Putamen (tissue), 1 donor: ENCODE measurements at regions not wholly inside any gene's neighbourhood (a gene's known extent, or its start where the extent isn't known, plus 50 kb on each side); places are given as distances from the start of the nearest gene placed in this dataset.

Source experiments
- DNase-seq: peaks from one replicate; pipeline ENCODE4 v3.0.0-alpha.2; 2016; ENCODE audit warnings: low spot score

DNA sequence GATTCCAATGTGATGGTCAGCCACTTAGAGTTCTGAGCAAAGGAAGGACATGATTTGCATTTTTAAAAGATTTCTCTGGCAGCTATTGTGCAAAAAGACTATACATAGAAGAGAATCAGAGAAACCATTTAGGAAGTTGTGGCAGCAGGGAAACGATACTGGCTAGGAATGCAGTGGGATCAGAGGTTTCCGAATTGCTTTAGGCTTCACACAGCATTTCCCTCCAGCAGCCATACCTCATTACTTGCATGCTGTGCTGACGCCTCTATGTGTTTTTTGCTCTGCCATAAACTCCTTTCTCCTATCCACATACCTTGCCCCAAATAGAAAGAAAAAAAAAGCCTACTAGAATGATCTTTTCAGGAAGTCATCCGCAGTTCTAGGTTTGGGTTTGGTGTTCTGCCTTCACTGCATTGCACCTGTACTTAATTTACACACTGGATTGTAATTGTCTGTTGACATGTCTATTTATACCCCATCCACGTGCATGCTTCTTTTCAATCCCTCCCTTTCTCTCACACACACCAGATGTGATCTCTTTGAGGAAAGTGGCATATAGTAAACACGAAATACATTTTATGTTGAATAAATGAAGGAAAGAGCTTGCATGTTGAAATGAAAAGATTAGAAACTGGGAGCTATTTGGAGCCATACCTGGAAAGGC lies 860.3 kb upstream of the SEMA6D start:
- no peak for DNase-seq

DNA sequence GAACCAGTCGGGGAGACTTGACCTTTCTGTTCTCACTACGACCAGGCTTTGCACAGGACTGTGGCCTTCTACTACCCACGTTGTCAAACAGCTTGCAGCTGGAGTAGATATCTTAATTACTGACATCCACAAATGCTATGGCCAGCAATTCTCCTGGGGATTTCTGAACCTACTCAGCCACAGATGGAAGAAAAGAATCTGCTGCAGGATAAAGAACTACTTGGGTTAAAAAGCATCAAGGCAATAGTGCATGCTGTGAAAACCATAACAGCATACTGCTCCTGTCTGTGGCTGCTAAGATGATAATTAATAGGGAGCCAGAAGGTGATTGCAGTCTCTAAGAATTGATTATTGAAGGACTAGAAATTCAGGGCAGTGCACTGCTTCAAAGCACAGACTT lies 859.2 kb upstream of the SEMA6D start:
- DNase-seq: no peak

- no peak for DNase-seq
These were observed 855.5 kb upstream of the SEMA6D start for GRCh38 chr15:46861796-46862195.

GRCh38 chr15:46865155-46865554 lies 852.1 kb upstream of the SEMA6D start:
- no peak for DNase-seq

DNA sequence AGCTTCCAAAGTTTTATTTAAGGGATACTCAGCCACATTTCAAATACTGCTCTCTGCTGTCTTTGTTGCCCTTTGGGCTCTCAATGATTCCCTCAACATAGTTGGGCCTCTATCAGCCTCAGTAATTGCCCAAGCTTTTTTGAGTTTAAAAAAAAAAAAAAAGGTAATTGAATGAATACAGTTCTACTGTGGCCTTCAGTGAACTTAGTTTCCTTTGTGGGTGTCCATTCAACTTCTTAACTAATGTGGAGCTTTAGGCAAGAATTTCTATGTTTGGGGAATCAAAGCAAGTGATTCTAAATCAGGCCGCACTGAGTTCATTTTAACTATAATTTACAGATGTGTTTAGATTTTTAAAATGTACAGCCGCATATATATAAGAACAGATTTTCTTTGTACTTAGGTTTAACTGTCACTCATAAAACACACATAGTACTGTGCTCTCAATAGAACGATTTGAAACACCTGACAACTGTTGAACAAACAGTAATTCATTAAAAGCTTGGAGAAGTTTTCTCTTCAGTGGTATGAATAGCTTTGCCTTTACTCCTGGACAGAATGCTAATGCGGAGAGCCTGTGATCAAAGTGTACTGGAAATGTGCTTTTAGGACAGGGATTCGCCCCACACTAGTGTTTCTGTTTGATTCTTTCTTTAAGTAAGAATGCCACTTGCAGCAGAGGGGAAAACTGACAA lies 844.9 kb upstream of the SEMA6D start:
- DNase-seq: no peak

- no peak for DNase-seq
These were observed 844.3 kb upstream of the SEMA6D start for GRCh38 chr15:46872981-46873330.

DNA sequence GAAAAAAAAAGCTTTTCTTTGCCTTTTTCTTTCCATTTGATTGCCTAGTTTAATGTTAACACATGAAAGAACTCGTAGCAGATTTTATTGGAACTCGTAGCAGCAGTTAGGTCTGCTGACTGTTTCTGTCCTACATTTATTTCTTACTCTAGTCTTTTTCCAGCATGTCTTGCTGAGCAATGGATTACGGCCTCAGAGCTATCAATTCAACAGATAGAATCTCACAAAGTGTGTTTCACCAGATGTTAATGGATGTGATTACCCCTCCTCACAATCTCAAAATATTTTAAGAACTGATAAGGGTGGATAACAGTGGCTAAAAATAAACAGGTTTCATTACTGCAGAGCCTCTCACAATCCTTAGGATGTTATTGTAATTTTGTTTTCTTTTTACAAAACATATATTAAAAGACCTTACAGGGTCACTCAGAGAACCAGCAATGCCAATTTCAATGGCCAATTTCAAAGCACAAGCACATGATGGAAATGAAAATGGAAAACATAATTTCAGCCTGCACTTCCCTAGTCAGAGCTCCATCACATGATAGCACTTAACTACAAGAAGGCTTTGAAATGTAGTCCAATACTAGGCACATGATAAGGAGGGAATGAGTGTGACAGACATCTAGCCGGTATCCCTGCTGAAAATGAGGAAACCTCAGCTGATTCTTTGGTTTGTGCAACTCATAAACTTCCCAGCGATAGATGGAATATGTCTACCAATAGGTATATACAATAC lies 838.1 kb upstream of the SEMA6D start:
- no peak for DNase-seq

DNA sequence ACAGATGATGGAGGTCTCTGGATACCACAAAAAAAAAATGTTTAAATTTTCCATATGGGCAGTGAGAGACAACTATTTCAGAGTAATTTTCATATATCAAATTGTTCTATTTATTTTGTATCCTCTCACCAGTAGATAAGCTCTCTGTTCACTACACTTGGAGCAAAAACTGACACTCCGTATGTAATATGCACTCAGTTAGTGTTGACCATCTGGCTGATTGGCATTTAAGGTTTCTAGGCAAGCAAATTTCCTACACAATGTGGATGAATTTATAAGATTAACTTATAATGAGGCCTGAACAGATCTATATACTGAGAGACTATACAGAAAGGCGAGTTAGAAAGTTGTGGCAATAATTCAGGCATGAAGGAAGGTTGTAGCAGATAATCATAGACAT lies 836.5 kb upstream of the SEMA6D start:
- no peak for DNase-seq

DNA sequence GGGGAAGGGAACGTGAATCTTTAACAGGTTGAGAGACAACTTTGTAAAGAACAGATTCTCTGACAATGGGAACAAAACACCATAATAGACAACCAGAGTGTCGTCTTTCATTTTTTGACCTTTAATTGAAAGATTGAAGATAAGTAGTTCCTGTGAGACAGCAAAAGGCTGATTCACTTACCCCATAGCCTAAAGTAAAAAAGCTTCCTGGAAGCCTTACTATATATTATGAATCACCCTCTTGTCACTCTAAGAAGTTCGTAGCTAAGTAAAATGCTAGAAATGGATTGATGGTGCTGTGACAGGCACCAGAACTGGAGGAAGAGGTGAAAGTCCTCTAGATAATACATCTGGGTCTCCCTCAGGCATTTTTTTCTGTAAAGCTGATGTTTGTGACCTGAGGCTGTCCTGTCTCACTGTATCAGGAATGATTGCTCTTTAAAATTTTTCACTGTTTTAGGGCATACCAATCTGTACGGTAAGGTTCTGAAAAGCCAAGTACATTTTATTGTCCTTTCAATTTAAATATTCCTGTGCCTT lies 824.6 kb upstream of the SEMA6D start:
- DNase-seq: no peak

GRCh38 chr15:46894644-46895043 lies 822.7 kb upstream of the SEMA6D start:
- no peak for DNase-seq

DNA sequence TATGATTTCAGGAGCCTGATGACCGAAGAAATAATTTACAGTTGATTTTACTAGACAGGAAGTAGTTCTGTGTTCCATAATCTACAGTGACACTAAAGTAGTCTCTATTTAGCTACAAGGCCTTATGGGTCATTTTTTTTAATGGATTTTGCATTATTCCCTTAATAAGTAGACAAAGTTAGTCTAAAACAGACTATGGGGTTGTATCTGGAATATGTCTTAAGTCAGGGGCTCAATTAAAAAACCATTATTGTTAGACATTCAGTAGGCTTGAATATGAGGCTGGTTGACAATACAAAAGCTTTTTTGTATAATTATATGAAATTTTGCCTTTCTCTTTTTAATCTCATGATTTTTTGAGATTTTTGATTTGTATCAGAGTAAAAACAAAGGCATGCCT lies 820.0 kb upstream of the SEMA6D start:
- DNase-seq: no peak

DNA sequence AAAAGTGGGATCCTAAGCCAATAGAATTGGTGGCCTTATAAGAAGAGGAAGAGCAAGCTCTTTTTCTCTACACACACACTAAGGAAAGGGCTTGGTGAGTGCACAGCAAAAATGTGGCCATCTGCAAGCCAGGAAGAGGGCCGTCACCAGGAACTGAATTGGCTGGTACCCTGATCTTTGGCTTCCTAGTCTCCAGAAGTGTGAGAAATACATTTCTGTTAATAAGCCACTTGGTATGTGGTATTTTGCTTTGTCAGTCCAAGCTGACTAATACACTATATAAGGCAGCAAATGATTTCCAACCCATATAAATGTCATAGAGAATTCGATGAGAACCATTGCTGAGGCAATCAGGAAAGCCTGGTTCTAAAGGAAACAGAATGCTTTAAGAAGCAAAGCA lies 816.3 kb upstream of the SEMA6D start:
- DNase-seq: no peak

- DNase-seq: no peak
These were observed 799.5 kb upstream of the SEMA6D start for GRCh38 chr15:46917721-46918252.

DNA sequence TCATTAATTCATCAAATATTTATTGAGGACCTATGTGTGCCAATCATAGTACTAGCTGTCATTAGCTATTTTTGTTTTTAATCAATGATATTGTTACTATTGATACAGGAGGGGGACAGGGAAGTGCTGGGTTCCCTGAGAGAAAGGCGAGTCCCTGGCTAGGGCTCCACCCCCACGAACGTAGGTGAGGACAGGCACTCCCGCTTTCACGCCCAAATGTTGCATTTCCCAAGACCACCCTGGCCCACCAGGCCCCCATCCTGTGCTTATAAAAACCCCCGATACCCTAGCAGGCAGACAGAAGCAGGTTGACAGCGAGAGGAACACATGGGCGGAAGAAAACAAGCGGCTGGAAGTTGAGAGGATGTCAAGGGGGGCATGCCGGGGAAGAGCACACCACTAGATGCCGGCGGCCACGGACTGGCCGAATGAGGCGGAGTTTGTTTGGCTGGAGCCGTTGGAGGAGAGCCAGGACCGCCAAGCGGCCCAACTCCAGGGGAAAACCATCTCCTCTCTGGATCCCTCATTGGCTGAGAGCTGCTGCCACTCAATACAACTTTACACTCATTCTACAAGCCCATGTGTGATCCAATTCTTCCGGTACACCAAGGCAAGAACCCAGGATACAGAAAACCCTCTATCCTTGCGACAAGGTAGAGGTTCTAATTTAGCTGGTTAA lies 798.7 kb upstream of the SEMA6D start:
- no peak for DNase-seq

GRCh38 chr15:46921891-46922290 lies 795.4 kb upstream of the SEMA6D start:
- DNase-seq: no peak

DNA sequence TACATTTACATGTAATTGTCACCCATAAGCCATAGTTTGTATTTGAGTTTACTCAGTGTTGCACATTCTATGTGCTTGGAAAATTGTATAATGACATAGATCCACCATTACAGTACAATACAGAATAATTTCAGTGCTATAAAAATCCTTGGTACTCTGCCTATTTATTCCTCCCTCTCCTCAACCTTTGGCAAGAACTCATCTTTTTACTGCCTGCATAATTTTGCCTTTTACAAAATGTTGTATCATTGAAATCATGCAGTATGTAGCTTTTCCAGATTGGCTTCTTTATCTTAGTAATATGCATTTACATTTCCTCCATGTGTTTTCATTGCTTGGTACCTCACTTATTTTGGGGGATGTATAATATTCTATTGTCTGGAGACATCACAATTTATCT lies 786.9 kb upstream of the SEMA6D start:
- DNase-seq: no peak

DNA sequence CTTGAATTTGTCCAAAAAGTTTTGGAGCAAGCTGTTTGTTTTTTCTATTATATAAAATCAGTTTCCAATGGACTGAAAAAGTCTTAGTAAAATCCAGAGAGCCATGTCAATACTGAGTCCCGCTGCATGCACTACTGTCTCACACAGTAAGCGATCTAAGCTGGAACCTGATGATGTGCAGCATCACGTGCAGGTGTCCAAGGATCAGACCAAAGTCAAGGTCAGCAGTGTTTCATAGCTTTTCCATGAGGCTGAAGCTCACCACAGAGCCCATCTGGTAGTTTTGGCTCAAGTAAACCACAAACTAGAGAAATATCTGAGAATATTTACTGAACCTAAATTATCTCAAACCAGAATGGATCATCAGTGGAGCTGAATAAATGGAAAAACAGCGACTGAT lies 784.0 kb upstream of the SEMA6D start:
- no peak for DNase-seq

DNA sequence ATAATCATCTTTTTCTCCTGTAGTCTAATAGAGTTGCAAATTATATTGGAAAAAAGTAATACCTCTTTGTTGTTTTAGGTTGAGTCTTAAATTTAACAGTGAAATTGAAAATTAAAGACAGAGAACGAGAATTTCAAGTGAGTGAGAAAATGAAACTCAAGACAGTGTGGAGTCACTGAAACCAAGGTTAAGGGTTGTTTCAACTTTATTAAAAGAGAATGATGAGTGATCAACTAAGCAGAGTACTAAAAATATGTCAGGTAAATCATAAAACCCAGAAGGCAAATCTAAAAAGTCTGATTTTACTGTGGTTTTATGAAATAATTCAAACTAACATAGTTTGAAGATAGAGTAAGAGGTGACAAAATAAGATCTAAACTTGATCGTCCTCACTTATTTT lies 782.5 kb upstream of the SEMA6D start:
- no peak for DNase-seq

DNA sequence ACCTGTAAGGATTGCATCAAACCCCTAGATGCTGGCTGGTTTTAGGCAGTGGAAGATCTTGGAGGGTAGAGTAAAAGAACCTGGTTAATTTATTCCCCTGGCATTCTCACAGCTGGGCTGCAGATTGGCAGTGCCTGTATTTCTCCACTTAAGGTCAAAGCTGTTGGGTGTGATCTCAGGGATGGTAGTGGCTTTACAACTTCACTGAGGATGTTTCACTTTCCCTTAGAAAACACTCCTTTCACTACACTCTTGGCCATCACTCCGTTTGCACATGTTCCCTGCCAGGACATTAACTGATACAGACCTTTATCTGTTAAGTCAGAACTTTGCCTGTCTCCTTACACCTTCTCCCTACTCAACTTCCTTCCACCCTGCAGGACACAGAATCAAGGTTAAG lies 779.1 kb upstream of the SEMA6D start:
- no peak for DNase-seq

DNA sequence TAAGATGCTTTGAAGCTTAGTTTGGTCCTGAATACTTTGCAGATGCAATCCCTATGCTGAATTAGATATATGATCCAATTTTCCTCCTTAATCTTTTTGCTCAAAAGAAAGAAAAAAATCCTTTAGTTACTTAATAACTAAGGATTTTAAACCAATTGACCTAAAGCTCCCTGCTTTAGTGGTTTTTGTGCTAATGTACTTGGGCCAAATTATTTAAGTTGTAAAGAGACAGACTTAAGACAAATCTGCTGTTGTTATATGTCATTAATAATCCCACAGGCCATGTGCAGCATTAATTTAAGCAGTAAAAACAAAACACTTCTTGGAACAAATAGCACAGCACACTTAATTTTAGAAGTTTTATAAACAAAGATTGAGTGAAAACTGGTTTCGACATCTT lies 776.1 kb upstream of the SEMA6D start:
- DNase-seq: no peak

DNA sequence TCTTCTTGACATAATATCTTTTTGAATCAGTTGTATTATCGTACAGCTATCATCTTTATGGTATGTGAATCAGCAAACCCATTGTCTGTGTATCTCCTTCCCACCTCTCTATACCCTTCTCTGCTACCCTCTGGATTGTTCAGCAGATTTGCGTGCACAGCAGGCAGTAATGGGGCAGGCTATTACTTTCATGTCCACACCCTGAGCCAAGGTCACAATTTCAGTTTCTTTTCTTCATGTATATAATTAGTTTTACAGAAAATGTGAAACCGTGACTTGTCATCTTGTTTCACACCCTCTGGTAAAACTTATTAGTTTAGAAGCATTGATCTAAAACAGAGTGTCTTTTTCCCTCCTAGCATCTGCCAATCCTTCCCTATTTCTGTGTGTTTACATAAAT lies 770.4 kb upstream of the SEMA6D start:
- no peak for DNase-seq

DNA sequence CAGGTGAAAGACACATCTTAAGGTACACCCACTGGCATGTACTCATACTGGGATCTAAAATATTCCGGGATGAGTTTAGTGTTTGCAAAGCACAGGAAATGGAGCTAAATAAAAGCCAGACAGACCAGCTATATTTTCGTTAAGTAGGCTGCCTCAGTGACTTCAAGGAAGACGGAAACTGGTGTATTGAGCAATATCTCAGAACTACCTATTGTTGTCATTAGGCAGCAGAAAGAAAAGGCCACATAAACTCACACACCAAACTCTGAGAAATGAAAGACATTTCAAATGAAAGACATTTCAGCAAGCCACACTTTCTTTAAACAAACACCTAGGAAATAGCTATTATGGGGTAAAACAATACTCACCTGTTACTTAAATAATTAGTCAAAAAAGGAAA lies 761.7 kb upstream of the SEMA6D start:
- no peak for DNase-seq
